ENCODE measurements at regions not wholly inside any gene's neighbourhood (a gene's known extent, or its start where the extent isn't known, plus 50 kb on each side); places are given as distances from the start of the nearest gene placed in this dataset.

DNA sequence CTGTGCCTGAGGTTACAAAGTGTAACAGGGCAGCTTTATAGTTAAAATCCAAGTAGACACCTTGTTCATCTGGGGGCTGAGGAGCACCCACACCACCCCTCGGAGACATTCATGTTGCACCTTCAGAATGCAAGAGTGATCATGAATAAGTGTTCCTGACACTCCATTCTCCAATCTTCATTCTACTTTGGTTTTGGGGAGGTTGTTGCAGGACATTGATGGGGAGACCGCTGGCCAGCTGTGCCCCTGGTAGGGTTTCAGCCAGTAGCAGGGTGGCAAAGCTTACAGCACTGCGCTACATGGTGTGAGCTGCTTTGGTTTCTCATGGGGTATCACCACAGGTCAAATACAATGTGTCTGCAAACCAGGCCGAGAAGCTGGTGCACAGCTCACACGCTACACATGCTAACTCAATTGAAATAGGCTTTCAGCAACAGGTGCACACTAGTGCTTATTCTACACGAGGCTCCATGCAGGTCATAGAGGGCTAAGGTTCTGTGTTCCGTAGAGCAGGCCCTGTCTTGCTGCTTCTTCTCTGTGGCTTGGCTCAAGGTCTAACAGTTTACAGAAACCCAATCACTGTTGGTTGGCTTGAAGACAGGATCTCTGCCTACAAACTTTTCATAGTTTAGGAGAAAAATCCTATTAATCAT is 317.4 kb upstream of the ZNF32 start:
- no peak for DNase-seq (ENCODE audit: low read depth in 2 of 3, low spot score in 2 of 3)

- peak in 1 of 3 donors; percentile 51 for DNase-seq (ENCODE audit: low read depth in 2 of 3, low spot score in 2 of 3)
Measured at GRCh38 chr10:43965033-43965917, 316.6 kb upstream of the ZNF32 start.

GRCh38 chr10:43964486-43964885 is 315.8 kb upstream of the ZNF32 start:
- DNase-seq (ENCODE audit: low read depth in 2 of 3, low spot score in 2 of 3): no peak

- peak in 1 of 3 donors; percentile 18 for DNase-seq (ENCODE audit: low read depth in 2 of 3, low spot score in 2 of 3)
Measured at GRCh38 chr10:43963793-43964425, 315.2 kb upstream of the ZNF32 start.

GRCh38 chr10:43963379-43963778 is 314.7 kb upstream of the ZNF32 start:
- DNase-seq (ENCODE audit: low read depth in 2 of 3, low spot score in 2 of 3): no peak

DNA sequence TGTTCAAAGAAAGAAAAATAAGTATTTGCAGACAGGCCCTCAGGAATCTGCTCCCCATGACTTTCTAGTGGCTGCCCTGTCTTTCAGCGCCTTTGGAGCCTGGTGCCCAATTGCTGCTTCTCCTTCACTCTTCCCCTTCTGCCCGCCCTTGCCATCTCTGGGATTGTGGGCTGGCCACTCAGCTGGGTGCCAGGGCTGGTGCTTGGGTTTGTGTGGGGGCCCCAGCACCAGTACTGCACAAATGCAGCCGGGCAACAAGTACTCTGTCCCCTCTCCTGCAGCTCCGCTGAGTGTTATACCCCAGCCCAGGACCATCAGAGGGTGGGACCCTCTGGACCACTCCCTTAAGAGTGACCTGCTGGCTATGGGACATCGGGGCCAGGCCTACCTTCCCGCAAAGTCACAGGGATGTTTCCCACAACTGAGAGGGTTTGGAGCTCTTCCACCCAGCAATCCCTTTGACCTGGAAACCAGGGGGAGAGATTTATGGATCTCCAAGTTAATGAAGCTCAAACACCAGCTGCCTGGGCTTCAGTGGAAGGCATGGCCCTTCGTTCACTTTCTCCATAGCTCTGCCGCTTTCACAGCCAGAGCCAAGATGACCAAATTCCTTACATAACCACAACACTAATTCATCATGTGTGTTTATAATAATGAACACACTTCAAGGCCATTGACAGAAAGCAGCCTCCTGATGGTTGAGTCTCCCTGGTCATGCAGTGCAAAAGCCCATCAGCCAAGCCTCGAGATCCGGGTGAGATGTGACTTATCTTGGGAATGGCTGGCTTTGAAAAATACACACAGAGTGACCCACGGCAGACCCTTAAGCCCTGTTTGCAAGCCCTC is 313.9 kb upstream of the ZNF32 start:
- no peak for DNase-seq (ENCODE audit: low read depth in 2 of 3, low spot score in 2 of 3)

GRCh38 chr10:43961523-43962345 is 313.1 kb upstream of the ZNF32 start:
- no peak for DNase-seq (ENCODE audit: low read depth in 2 of 3, low spot score in 2 of 3)

- DNase-seq (ENCODE audit: low read depth in 2 of 3, low spot score in 2 of 3): no peak
Measured at GRCh38 chr10:43960981-43961380, 312.3 kb upstream of the ZNF32 start.

DNA sequence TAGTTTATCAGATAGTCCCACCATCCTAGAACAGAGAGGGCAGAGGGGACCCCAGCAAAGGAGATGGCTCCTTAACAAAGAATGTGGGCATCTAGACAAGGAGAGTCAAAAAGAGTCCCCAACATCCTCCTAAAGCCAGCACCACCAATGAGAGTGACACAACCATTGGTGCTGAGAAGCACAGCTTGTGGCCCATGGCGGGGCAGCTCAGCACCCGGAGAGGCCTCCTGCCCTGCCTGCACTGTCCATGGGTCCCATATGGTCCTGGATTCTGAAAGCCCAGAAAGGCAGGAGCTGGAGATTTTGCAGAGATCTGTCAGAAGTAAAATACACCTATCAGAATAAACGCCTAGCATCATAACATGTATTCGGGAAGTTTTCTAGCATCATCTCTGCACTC is 311.8 kb upstream of the ZNF32 start:
- no peak for DNase-seq (ENCODE audit: low read depth in 2 of 3, low spot score in 2 of 3)

DNA sequence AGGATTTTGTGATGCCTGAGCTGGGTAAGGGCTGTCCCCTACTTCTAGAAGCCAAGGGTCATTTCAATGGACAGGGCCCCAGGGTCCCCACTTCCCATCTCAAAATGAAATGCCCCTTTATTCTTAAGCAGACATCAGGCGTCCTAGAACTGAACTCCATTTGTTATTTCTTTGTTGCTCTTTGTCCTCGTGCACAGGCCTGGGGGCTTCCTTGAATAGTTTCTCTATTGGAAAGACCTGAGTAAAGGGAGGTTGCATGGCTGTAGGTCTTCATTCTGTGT is 311.4 kb upstream of the ZNF32 start:
- no peak for DNase-seq (ENCODE audit: low read depth in 2 of 3, low spot score in 2 of 3)

DNA sequence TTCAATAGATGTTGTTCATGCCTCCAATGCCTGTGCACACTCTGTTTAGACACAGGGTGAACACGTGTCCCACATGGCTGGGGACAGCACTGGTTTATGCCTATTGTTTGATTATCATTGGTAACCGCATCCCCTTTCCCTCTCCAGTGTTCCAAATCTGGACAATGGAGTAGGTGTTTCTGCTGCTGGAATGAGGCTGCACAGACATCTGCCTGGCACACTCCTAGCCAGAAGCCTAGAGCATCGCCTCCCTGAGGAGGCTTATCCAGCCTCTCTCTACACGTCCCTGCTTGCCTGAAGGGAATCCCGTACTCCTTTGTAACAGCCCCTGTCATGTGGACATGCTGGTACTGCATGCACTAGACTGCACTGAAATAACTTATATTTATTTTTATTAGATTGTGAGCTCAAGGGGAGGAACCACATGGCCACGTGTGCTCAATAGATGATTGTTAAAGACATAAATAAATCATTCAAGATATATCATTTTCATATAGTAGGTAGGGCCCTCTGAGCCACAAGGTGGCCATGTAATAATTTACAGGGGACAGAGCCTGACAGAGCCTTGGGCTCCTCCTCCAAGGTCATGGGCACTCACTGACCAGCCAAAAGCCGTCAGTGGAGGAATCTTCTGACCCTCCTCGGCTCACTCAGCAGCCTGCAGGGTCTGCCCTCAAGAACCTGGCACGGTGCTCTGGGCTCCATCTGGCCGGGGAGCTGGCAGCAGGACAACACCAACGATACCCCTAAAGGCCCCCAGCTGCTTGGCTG is 310.9 kb upstream of the ZNF32 start:
- DNase-seq (ENCODE audit: low read depth in 2 of 3, low spot score in 2 of 3): no peak

- no peak for DNase-seq (ENCODE audit: low read depth in 2 of 3, low spot score in 2 of 3)
Measured at GRCh38 chr10:43958964-43959363, 310.3 kb upstream of the ZNF32 start.

- DNase-seq (ENCODE audit: low read depth in 2 of 3, low spot score in 2 of 3): no peak
Measured at GRCh38 chr10:43958071-43958432, 309.4 kb upstream of the ZNF32 start.

GRCh38 chr10:43957267-43958070 is 308.8 kb upstream of the ZNF32 start:
- no peak for DNase-seq (ENCODE audit: low read depth in 2 of 3, low spot score in 2 of 3)

DNA sequence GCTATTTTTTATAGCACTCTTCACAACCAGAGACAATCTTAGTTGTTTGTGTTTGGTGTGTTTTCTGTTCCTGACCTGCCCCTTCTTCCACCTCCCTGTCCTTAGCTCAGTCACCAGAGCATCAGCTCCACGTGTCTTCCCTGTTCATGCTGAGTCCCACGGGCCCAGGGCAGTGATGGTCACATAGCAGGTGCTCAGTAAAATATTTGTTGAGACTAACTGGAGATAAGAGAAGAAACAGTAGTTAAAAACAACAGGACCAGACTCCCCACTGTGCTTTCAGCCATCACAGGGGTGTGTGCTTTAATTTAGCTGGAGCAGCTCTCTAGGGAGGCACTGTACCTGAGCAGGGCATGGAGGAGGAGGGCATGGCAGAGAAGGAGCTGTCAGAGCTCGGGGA is 307.3 kb upstream of the ZNF32 start:
- no peak for DNase-seq (ENCODE audit: low read depth in 2 of 3, low spot score in 2 of 3)

- DNase-seq (ENCODE audit: low read depth in 2 of 3, low spot score in 2 of 3): no peak
Measured at GRCh38 chr10:43955002-43955596, 306.4 kb upstream of the ZNF32 start.

GRCh38 chr10:43953672-43954071 is 305.0 kb upstream of the ZNF32 start:
- no peak for DNase-seq (ENCODE audit: low read depth in 2 of 3, low spot score in 2 of 3)

- no peak for DNase-seq (ENCODE audit: low read depth in 2 of 3, low spot score in 2 of 3)
Measured at GRCh38 chr10:43952760-43953159, 304.1 kb upstream of the ZNF32 start.
